Fibroblast of pulmonary artery (primary cell): ENCODE measurements at regions not wholly inside any gene's neighbourhood (a gene's known extent, or its start where the extent isn't known, plus 50 kb on each side); places are given as distances from the start of the nearest gene placed in this dataset.
A peak's percentile ranks its signal among the peaks of the same experiment; 100 is the strongest.

Source experiments
- DNase-seq: peaks from one replicate; pipeline ENCODE4 v3.0.0-alpha.2; 2010; ENCODE audit warnings: low read depth
- H3K4me3 ChIP-seq: replicated peaks from 2 replicates; pipeline ENCODE4 v1.5.1; 2011; ENCODE audit warnings: low read depth, mild to moderate bottlenecking, control low read depth, low read length, moderate library complexity
- CTCF ChIP-seq: IDR thresholded peaks from 2 replicates; pipeline ENCODE4 v1.5.1; 2011; ENCODE audit warnings: mild to moderate bottlenecking, control low read depth, low read length, inconsistent platforms; ENCODE audit errors: missing control alignments

- no peak for TF ChIP-seq CTCF
- peak; percentile 11 for DNase-seq
These were observed 524.4 kb upstream of the ZFHX3 start for GRCh38 chr16:73572135-73572828.

GRCh38 chr16:73569266-73569980 is 521.5 kb upstream of the ZFHX3 start:
- DNase-seq, result no peak
- TF ChIP-seq CTCF, result no peak
- H3K4me3 ChIP-seq, result no peak overlapping the region

More at GRCh38 chr16:73572135-73572828, 524.4 kb upstream of the ZFHX3 start:
- H3K4me3 ChIP-seq, result no peak overlapping the region

- DNase-seq, result no peak
- no peak overlapping the region for H3K4me3 ChIP-seq
- no peak for TF ChIP-seq CTCF
These were observed 520.8 kb upstream of the ZFHX3 start for GRCh38 chr16:73568769-73569168.

- no peak overlapping the region for H3K4me3 ChIP-seq
- no peak for TF ChIP-seq CTCF
- DNase-seq, result no peak
These were observed 518.0 kb upstream of the ZFHX3 start for GRCh38 chr16:73565925-73566324.

- H3K4me3 ChIP-seq, result no peak overlapping the region
- no peak for TF ChIP-seq CTCF
- no peak for DNase-seq
These were observed 517.3 kb upstream of the ZFHX3 start for GRCh38 chr16:73565263-73565662.

GRCh38 chr16:73563709-73564108 is 515.8 kb upstream of the ZFHX3 start:
- TF ChIP-seq CTCF, result no peak
- no peak for DNase-seq
- H3K4me3 ChIP-seq, result no peak overlapping the region
